Fibroblast of gingiva (primary cell): ENCODE measurements at regions not wholly inside any gene's neighbourhood (a gene's known extent, or its start where the extent isn't known, plus 50 kb on each side); places are given as distances from the start of the nearest gene placed in this dataset.

ENCODE experiments used
- DNase-seq: peaks from one replicate; pipeline ENCODE4 v3.0.0-alpha.2; 2011; ENCODE audit warnings: low read depth

DNA sequence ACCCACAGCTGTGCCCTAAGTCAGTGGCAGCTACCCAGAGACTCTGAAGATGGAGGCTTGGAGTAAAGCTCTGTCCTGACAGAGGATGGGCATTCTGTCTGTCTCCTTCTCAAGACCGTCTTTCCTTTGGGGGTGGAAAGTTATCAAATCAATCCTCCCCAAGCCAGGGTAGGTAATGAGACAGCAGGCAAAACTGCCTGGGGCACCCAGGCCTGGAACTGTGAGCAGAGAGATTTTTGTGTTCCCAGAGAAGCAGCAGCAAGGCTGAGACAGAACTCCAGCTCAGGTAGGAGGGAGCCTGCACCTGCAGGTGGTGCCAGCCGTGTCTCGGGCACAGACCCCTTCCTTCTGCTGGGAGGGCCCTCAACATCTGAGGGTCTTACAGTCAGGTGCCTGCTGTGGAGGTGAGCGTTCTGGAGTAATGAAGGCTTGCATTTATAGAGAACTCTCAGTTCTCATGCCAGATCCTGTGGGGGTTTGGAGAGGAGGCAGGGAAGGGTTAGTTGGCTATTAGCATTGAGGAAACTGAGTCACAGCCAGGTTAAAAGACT, 95.6 kb downstream of the RIPK4 start:
- no peak for DNase-seq

DNA sequence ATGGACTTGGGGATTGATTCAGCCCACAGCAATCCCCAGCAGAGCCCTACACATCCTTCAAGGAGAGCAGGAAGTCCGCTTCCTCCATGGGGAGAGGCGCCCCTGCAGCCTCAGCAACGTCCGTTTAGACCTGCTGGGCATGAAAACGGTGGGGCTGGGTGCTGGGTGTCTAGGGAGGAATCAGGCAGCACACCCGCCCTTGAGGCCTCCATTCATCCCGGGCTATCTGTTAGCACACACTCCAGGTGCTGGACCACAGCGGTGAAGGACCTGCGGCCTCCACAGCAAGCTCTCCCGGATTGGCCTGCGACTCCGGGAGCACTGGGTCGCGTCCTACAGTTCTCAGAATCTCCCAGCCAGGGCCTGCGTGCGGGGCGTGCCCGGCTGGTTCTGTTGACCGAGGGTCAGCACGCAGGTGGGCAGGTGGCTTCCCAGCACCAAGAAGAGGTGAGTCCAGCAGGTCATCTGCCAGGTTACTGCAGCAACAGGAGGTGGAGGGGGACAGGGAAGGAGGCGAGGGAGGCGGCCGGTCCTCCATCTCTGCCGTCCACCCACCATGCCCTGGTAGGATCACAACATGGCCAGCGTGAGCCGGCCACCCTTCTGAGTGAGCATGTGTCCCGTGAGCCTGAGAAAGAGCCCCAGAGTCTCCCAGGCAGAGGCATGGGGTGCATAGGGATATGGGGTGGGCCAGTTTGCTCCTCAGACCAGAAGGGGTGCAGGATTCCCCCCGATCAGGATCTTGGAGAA, 96.6 kb downstream of the RIPK4 start:
- DNase-seq = no peak

DNA sequence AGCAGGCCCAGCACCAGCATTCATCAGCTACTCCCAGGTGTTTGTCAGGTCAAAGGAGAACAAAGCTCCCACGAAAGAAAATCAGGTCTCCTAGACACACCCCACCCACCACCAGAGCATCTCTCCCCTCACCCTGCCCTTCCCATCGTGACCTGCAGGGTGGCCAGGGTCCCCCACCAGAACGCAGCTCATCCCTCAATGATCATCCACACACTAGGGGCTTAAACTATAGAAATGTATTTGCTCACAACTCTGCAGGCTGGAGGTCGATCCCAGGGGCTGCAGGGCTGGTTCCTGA, 97.4 kb downstream of the RIPK4 start:
- no peak for DNase-seq

DNA sequence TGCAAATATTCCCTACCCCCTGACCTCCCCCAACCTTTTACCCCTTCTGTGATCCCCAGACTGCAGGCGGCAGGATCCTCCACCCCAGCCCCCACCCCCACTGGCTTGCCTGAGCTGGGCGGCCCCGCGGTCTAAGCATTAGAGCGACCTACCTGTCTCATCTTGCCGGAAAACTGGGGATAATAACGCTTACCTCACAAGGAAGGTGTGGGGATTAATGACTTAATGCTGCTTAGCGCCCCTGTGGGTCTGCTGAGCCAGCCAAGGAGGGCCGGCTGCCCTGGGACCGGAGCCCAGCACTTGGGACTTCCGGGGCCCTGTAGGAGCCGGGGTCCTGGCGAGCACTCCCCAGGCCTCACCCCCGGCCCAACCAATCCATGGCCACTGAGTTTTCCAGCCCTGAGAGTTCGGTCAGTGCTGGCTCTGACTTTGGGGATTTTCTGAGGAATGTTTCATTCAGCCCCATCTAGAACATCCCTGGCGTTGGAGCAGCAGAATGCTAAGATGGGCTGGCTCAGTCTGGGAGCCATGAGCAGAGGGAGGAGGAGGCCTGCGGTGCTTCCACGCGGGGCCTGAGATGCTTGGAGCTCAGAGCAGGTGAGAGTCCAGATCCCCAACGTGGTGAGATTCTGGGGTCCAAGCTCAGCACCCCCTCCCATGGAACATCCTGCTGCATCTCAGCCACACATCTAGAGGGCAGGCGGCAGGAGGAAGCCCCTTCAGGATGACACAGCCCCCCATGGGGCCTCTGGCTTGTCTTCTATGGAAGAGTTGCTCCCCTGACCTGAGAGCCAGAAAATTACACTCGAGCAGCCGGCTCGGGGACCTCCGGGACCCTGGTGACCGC, 97.9 kb downstream of the RIPK4 start:
- no peak for DNase-seq

DNA sequence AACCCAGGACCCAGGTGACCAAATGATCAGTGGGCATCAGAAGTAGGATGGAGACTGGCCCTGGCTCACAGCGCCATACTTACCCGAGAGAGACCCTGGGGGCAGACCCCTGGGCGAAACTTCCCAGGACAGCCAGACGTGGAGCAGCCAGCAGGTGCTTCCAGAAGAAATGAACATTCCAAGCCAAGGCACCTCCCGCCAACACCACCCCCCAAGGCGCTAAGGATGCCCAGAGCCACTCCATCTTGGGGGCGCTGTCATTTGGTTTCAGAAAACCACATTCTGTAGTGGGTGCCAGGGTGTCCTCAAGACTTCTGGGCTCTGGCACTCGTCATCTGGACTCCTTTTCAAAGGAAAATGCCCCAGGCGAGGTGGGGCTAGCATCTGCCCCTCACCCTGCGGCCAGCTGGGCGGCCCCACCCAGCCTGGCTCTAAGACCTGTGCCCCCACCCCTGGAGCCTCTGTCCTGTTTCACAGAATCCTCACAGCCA, 98.8 kb downstream of the RIPK4 start:
- no peak for DNase-seq

DNA sequence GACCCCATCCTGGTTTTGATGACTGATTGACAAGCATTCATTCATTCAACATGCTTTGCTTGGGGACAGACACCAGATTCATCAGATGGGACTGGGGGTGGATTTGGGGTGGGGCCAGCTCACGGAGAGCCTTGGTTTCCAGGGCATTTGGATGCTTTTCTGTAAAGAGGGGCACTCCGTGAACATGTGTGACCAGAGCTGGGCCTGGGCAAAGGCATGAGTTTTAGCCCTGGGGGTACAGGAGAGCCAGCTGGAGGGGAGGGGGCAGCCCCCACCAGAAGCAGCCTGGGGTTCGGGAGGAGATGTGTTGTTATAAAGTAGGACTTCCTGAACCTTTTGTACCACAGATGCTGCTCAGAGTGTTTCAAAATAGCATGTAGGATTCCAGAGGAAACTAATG, 99.7 kb downstream of the RIPK4 start:
- no peak for DNase-seq

DNA sequence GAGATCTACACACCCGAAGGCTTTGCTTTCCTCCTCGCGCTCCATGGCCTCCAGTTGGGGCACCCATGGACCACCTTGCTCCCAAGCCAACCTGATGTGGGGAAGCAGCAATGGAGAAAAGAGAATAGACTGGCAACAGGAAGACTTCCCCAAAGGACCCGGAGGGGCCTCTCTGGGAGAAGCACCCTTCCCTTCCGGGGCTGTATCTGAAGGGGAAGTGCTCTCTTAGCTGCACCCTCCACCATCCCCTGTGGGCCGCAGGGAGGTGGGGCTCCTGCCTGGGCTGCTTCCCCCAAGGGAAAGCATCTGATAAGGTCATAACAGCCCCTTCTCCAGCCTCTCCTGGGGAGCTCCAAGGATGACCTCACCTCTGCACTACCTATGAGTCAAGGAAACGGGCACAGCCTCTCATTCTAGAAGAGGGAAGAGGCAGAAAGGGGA, 100.2 kb downstream of the RIPK4 start:
- DNase-seq = no peak

DNA sequence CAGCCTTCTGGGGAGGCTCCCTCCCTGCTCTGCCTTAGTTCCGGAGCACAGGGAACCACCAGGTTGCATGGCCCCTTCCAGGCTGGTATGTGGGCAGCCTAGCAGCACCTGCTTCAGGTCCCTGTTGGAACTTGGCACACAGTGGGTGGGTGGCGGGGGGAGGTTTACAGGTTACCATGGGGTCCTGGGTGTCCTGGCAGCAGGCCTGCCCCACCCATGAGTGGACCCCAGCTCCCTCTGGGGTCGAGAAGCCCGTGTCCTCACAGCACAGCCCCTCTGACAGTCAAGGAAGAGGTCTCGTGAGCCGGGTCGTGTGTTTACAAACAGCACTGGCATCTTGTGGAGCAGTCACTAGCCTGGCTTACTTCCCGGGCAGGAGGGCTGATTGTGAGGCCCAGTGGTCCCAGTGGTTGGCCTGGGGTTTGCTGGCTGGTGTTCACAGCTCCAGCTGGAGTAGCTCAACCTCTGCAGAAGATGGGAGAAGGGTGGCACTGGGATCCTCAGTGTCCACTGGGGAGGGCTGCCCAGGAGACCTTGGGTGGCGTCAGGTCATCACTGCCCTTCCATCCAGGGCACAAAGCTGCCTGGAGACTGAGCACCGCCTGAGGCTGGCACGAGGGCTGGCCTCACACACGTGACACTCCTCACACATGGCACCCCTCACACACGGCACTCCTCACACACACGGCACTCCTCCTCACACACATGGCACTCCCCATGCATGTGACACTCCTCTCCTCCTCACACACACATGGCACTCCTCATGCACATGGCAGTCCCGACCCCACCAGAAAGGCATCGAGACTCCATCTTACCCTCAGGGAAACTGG, 100.9 kb downstream of the RIPK4 start:
- no peak for DNase-seq

DNA sequence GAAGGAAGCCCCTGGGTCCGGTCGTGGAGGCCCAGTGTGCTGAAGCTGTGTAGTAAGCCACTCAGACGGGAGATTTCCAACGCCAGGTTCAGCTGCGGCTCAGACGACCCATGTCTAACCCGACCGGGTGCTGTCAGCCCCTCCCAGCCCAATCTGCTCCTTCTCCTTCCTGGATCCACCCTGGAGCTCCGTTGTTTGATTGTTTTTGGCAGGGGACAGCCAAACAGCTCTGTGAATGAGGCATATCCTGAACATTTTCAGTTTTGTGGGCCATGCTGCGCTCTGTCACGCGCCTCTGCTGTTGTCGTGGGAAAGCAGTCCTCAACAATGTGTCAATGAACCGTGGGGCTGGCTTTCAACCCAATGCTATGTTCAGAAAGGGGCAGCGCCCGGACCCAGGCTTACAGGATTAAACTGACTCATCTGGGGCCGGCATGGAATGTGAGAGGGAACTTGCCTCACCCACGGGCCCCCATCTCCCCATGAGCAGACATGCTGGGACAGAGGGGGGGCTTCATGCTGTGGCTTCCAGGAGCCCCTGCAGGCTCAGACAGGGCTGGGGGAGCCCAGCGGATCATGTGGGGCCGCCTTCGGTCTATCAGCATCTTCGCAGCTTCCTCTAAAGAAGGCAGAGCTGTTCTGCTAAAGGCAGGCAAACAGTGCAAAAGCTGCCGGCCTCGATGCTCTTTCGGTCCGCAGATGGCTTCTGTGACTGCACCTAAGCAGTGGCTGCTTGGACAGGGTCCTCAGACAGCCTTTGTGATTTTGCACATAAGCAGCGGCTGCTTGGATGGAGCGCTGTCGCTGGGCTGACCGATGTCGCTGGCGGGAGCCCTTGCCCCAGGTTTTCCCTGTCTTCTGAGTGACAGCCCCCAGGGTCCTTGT, 101.7 kb downstream of the RIPK4 start:
- DNase-seq = peak; percentile 40

DNA sequence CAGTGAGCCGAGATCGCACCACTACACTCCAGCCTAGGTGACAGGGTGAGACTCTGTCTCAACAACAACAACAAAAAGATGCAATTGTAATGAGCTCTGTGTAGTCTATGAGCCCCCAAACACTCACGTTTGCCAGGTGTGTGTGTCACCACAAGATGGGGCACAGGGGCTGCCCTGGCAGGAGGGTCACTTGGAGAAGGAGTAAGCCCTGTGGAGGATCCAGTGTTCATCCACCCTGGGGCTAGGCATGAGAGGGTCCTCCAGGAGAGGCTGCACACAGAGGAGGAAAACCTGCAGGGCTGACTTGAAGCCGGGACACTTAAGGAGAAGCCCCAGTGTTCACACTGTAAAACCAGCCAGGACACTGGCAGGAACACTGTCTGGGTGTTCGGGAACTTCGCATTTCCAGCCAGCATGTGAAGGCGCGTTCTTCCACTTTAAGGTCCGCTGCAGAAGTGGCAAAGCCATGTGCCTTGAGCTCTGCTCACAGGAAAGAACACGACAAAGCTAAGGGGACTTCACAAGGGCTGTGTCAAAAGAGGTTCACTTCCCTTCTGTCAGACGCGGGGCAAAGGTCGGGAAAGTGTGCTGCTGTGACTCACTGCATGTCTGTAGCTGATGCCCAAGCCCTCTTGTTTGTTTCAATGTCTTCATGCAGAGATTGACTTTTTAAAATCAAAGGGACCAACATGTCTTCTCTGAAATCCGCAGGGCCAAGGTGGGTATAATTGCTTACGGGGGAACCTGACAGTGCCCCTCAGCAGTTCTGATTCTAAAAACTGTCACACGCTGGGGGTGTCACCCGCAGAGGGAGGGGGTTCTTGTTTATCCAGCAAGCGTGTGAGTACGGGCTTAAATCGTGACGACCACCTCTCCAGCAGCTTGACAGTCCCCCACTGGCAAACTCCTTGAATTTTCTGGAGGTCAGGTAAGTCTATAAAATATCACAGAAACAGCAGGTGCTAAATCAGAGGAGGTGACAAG, 102.8 kb downstream of the RIPK4 start:
- DNase-seq = no peak

DNA sequence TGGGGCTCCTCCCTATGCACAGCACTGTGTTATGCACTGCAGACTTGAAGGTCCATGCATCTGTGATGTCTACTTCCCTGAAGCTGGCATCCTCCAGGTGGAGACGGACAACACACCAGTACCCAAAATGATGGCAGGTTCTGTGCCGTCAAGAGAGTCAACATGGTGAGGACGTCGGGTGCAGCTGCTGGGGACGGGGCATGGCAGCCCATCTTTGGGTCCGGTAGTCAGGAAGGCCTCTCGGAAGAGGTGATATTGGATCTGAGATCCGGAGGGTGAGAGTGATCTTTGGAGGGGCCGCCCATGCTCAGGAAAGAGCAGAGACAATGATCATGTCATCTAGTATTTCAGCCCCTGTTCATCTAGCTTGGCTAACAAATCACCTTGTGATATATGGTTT, 104.1 kb downstream of the RIPK4 start:
- no peak for DNase-seq

DNA sequence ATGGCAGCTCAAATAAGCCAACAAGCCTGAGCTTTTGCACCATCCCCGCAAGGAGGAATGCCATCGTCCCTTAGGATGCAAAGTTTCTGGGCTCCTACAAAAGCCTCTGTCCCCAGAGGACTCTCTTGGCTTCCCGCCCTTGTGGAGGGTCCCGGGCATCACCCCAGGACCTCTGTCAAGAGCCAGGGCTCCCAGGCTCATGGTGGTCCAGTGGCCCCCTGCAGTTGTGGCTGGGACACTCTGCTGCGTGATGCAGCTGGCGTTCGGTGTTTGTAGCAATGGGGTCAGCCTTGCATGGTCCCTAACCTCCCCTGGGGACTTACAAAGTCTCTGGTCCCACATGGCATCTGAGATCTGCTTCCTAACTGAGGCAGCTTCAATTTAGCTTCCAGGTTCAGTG, 104.7 kb downstream of the RIPK4 start:
- no peak for DNase-seq

DNA sequence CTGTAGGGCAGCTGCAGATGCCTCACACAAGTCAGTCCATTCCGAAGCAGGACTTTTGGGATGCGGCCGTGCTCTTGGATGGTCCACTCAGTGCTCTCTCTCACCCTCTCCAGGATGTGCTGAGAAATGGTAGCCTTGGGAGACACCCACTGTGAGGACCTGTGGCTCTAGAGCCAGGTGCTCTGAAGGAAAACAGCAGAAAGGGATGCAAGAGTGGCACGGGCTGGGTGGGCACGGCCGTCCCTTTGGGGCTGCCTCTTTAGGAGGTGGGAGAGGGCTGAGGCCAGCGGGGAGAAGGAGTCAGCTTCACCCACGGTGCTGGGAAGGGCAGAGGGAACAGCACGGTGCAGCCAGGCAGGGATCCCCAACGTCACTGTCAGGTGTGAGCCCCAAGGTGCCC, 106.1 kb downstream of the RIPK4 start:
- no peak for DNase-seq

DNA sequence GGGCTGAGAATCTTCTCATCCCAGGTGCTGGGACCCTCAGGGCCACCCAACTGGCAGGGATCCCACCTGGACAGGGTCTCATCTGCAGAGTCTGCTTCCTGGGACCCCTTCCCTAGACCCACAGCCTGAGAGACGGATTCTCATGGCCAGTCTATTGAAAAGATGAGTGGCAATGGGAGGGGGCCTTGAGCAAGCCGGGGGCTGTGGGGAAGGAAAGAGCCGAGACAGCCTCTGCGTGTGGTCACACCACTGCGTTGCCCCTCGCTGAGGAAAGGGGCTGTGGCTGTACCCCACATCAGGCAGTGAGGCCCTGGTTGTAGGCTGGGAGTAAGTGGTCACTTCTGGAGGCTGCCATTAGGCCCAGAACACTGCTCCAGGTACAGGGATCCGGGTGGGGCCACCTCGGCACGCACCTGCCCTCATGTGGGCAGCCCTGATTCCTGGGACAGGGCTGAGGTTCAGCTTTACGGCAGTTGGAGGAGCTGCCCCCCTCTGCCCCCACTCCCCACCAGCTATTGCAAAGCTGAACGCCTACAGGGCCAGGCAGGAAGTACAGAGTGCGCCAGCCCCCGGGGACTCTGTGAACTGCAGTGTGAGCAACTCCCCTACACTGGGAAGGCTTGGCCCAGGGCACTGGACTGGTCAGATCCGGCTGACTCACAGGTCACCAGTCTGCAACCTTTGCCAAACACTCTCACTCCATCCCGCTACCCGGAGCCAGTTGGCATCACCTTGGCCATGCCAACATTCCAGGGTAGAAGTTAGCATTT, 106.9 kb downstream of the RIPK4 start:
- DNase-seq = peak; percentile 77

DNA sequence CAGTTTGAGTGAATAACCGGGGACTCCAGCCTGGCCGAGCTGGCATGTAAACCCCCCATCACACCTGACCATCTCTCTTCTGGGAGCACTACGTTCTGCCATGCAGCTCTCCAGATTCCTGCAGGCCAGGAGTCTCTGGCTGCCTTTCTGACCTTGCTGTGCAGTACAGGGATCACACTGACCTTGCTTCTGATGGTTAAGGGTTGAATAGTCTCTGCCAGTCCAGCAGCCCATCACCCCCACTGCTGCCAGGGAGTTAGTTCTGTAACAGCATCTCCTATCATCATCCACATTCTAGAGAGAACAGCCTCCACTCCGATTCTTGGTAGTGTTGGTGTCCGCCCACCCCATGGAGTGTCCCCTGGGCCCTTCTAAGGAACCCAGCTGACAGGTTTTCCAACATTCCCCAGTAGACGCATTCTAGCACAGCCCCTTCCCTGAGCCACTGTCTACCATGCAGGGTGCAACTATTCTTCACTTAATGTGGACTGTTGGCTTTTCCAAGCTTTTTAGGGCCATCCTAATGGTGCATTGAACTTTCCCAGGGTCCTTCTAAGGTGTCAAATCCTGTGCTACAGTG, 109.8 kb downstream of the RIPK4 start:
- DNase-seq = no peak

DNA sequence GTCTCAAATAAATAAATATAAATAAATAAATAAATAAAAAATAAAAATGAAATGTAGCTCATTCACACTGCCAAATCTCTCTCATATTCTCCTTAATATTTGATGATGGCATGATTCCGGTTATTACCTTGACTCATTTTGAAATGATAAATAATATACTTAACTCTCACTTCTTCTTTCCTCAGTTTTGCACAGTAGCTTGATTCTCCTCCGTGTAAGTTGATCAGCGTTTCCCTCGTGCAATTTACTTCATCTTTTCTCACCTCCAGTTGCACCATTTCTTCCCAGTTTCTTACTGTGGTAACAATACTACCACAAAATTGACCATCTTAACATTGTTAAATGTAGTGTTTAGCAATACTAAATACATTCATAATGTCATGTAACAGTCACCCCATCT, 111.6 kb downstream of the RIPK4 start:
- DNase-seq = no peak

DNA sequence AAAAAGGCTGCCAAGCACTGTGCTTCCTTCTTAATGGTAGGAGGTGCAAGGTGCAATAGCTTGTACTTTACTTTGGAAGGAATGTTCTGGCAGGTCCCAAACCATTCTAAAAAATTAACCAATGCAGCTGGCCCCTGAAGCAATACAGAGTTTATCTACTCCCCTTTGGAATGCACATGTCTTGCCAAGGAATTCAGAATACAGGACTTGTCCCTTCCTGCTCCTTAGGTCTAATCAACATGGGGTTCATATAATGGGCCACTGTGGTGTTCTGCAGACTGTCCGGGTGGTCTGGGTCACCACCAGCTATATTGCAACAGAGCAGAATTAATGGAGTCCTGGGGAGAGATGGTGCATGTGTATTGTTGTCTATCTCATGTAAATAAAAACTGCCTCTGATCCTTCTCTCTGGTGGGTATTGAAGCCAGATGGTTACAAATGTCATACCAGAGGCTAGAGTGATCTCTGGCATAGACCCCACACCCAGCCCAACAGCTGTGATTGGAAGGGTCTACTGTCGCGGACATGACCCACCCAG, 112.8 kb downstream of the RIPK4 start:
- DNase-seq = peak; percentile 74

DNA sequence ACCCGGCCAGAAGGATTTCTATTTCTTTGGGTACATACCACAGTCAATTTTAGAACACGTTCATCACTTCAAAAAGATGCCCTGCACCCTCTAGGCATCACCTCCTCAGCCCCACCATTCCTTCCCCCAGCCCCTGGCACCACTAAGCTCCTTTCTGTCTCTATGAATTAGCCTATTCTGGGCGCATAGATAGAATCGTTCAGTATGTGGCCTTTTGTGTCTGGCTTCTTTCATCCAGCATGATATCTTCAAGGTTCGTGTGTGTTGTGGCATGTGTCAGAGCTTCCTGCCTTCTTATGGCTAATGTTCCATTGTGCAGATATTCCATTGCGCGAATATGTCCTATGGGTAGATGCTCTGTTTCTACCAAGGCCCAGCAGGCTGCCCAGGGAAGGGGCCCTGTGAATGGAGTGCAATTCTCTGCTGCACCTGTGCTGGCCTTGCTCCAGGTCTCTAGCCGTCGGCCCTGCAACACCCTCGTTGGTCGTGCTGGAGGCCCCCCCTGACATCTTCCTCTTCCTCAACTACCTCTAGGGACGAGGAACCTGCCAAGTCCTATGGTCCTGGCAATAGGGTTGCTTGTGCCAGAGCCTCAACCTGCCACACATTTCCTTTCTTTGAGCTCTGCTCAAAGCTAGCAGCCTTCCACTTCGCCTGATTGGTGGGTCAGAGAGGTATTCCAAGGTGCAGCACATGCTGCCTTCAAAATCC, 113.5 kb downstream of the RIPK4 start:
- no peak for DNase-seq
